Loucy (cell line): ENCODE measurements at regions not wholly inside any gene's neighbourhood (a gene's known extent, or its start where the extent isn't known, plus 50 kb on each side); places are given as distances from the start of the nearest gene placed in this dataset.

Experiments
- H2AFZ ChIP-seq: fragments of 200-600 bp; sonication (generic); 2 replicates; pipeline ENCODE4 v1.6.0; 2016; ENCODE audit warnings: antibody characterized with exemption, mild to moderate bottlenecking, low read length, moderate library complexity
- H3F3A ChIP-seq: fragments of 200-600 bp; 2 replicates; pipeline ENCODE4 v1.6.0; 2016; ENCODE audit warnings: antibody characterized with exemption, low read depth, mild to moderate bottlenecking
- H3K27me3 ChIP-seq: fragments of 200-600 bp; sonication (generic); 2 replicates; pipeline ENCODE4 v1.6.1; 2014; ENCODE audit warnings: low read length, mild to moderate bottlenecking; ENCODE audit not compliant: insufficient read depth, poor library complexity, severe bottlenecking
- H3K36me3 ChIP-seq: fragments of 200-600 bp; sonication (generic); 2 replicates; pipeline ENCODE4 v1.6.1; 2016; ENCODE audit warnings: low read length; ENCODE audit not compliant: insufficient read depth
- H3K4me1 ChIP-seq: fragments of 200-600 bp; sonication (generic); 2 replicates; pipeline ENCODE4 v1.5.1; 2014; ENCODE audit warnings: low read length, mild to moderate bottlenecking; ENCODE audit not compliant: insufficient read depth, poor library complexity, severe bottlenecking
- H3K4me2 ChIP-seq: fragments of 200-600 bp; sonication (generic); 2 replicates; pipeline ENCODE4 v1.6.0; 2014; ENCODE audit warnings: antibody characterized with exemption, low read length, low read depth, mild to moderate bottlenecking; ENCODE audit not compliant: poor library complexity, severe bottlenecking
- H3K4me3 ChIP-seq: fragments of 200-600 bp; sonication (generic); 2 replicates; pipeline ENCODE4 v1.5.1; 2014; ENCODE audit warnings: low read length, mild to moderate bottlenecking, mixed read lengths; ENCODE audit not compliant: poor library complexity, severe bottlenecking
- H3K79me2 ChIP-seq: fragments of 200-600 bp; sonication (generic); 2 replicates; pipeline ENCODE4 v1.6.1; 2014; ENCODE audit warnings: low read length; ENCODE audit not compliant: insufficient read depth
- H3K9ac ChIP-seq: fragments of 200-600 bp; sonication (generic); 2 replicates; pipeline ENCODE4 v1.6.0; 2014; ENCODE audit warnings: mild to moderate bottlenecking, low read depth, low read length, moderate library complexity; ENCODE audit not compliant: poor library complexity, severe bottlenecking
- H3K9me2 ChIP-seq: fragments of 200-600 bp; sonication (generic); replicated peaks from 2 replicates; pipeline ENCODE4 v1.6.1; 2016; ENCODE audit warnings: low read depth, low read length, mixed read lengths
- H3K9me3 ChIP-seq: fragments of 200-600 bp; sonication (generic); 2 replicates; pipeline ENCODE4 v1.6.1; 2014; ENCODE audit warnings: mild to moderate bottlenecking, antibody characterized with exemption, low read length, low read depth; ENCODE audit not compliant: insufficient read depth
- H4K20me1 ChIP-seq: fragments of 200-600 bp; sonication (generic); 2 replicates; pipeline ENCODE4 v1.6.0; 2014; ENCODE audit warnings: antibody characterized with exemption, low read length, mild to moderate bottlenecking; ENCODE audit not compliant: insufficient read depth, poor library complexity, severe bottlenecking
- EZH2phosphoT487 ChIP-seq: fragments of 200-600 bp; IDR thresholded peaks from 2 replicates; pipeline ENCODE4 v1.6.1; 2018; ENCODE audit warnings: antibody characterized with exemption, mild to moderate bottlenecking, moderate library complexity, borderline replicate concordance
- TF ChIP-seq, protein P1 (sequence below): fragments of 200-600 bp; sonication (generic); conservative IDR thresholded peaks from 2 replicates; pipeline ENCODE4 v1.5.1; 2014; ENCODE audit warnings: mild to moderate bottlenecking, antibody characterized with exemption, low read length

DNA sequence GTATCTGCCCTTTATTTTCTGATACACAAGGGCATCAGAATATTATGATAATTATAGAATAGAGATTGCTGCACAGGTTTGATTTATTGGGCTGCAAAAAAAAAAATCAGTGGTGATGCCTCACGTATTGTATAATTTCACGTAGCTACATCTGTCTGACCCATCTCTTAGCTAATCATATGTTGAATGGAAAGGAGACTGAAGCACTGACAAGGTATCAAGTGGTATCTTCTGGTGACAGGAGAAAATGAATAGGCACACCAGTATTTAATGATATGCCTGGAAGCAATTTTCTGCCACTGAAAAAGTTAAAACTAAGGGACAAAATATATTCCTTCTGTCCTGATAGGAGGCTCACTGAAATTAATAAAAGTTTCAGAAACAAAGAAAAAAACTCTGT lies 837.2 kb upstream of the FBXO33 start:
- Histone ChIP-seq H4K20me1 (no peaks in the 10 kb centered on the region), H3K4me2 (no peak overlapping the region), H3K36me3 (no peaks in the 10 kb centered on the region), H3K4me1 (no peaks in the 10 kb centered on the region), H3K9me3 (no peaks in the 10 kb centered on the region), H3K4me3 (no peak overlapping the region), H3K9me2 (no peaks in the 10 kb centered on the region), H3F3A (no peaks in the 10 kb centered on the region), H3K9ac (no peak overlapping the region), H3K79me2 (no peaks in the 10 kb centered on the region), H3K27me3 (no peaks in the 10 kb centered on the region), H2AFZ (no peak overlapping the region)
- TF ChIP-seq EZH2phosphoT487 = no peak
- TF ChIP-seq, protein P1, sequence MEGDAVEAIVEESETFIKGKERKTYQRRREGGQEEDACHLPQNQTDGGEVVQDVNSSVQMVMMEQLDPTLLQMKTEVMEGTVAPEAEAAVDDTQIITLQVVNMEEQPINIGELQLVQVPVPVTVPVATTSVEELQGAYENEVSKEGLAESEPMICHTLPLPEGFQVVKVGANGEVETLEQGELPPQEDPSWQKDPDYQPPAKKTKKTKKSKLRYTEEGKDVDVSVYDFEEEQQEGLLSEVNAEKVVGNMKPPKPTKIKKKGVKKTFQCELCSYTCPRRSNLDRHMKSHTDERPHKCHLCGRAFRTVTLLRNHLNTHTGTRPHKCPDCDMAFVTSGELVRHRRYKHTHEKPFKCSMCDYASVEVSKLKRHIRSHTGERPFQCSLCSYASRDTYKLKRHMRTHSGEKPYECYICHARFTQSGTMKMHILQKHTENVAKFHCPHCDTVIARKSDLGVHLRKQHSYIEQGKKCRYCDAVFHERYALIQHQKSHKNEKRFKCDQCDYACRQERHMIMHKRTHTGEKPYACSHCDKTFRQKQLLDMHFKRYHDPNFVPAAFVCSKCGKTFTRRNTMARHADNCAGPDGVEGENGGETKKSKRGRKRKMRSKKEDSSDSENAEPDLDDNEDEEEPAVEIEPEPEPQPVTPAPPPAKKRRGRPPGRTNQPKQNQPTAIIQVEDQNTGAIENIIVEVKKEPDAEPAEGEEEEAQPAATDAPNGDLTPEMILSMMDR = no peak

DNA sequence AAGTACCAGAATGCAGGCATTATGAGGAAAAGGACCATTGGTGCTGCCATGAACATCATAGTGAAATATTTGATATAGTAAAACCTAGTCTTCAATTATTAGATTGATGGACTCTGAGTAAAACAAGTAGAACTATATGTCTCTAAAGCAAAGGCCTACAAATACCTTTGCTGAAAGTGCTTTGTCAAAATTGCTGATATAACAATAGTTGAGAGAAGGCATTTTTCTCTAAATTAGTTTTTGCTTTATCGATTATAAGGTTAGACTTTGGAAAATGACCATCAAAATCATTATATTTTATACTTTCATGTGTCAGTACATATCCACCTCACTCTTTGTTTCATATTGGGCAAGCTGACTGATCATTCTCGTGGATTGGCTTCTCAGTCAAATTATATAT lies 836.0 kb upstream of the FBXO33 start:
- TF ChIP-seq EZH2phosphoT487 = no peak
- TF ChIP-seq, protein P1 = no peak
- no peaks in the 10 kb centered on the region for H3K4me1 ChIP-seq
- H3K9me3 ChIP-seq = no peaks in the 10 kb centered on the region
- H3K27me3 ChIP-seq = no peaks in the 10 kb centered on the region
- no peaks in the 10 kb centered on the region for H3K9me2 ChIP-seq
- no peaks in the 10 kb centered on the region for H3F3A ChIP-seq
- no peak overlapping the region for H3K4me2 ChIP-seq
- no peak overlapping the region for H3K9ac ChIP-seq
- H3K79me2 ChIP-seq = no peaks in the 10 kb centered on the region
- no peaks in the 10 kb centered on the region for H3K36me3 ChIP-seq
- no peaks in the 10 kb centered on the region for H4K20me1 ChIP-seq
- H2AFZ ChIP-seq = no peak overlapping the region
- H3K4me3 ChIP-seq = no peak overlapping the region

DNA sequence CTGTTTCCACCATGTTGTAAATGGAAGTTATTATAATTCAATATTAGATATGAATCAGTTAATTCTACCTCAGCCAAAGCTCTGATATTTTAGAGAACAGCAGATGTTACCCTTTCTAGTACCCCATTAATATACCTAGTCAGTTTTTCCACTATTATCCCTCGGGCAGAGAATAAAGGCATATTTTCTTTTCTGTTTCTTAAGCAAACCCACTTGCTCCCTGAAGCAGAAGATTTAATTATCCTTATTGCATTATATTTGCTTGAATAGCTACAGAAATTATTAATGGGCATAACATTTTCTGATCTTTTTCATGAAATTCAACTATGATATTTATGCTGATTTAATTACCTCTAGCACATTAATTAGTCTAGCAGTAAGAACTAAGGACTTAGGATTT lies 832.9 kb upstream of the FBXO33 start:
- no peak for TF ChIP-seq EZH2phosphoT487
- TF ChIP-seq, protein P1 = no peak
- no peak overlapping the region for H3K9ac ChIP-seq
- no peaks in the 10 kb centered on the region for H3K36me3 ChIP-seq
- no peaks in the 10 kb centered on the region for H3K4me1 ChIP-seq
- H3K4me2 ChIP-seq = no peak overlapping the region
- H3K79me2 ChIP-seq = no peaks in the 10 kb centered on the region
- no peak overlapping the region for H3K4me3 ChIP-seq
- no peaks in the 10 kb centered on the region for H3K27me3 ChIP-seq
- H3K9me2 ChIP-seq = no peaks in the 10 kb centered on the region
- H2AFZ ChIP-seq = no peak overlapping the region
- no peaks in the 10 kb centered on the region for H3F3A ChIP-seq
- no peaks in the 10 kb centered on the region for H3K9me3 ChIP-seq
- H4K20me1 ChIP-seq = no peaks in the 10 kb centered on the region
